IPS-NIHi7 (cell line): ENCODE measurements at regions not wholly inside any gene's neighbourhood (a gene's known extent, or its start where the extent isn't known, plus 50 kb on each side); places are given as distances from the start of the nearest gene placed in this dataset.
A peak's percentile ranks its signal among the peaks of the same experiment; 100 is the strongest.

Experiments used
- DNase-seq: peaks from one replicate; pipeline ENCODE4 v3.0.0; 2012; ENCODE audit warnings: mixed read lengths; ENCODE audit errors: extremely low spot score

DNA sequence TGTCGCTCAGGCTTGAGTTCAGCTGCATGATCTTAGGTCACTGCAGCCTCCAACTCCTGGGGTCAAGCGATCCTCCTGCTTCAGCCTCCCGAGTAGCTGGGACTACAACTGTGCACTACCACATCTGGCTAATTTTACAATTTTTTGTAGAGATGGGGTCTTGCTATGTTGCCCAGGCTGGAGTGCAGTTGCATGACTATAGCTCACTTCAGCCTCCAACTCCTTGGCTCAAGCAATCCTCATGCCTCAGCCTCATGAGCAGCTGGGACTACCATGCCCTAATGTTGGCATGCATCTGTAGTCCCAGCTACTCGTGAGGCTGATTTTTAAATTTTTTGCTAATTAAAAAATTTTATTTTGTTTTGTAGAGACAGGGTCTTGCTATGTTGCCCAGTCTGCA, 101.9 kb upstream of the NPTX2 start:
- no peak for DNase-seq

DNA sequence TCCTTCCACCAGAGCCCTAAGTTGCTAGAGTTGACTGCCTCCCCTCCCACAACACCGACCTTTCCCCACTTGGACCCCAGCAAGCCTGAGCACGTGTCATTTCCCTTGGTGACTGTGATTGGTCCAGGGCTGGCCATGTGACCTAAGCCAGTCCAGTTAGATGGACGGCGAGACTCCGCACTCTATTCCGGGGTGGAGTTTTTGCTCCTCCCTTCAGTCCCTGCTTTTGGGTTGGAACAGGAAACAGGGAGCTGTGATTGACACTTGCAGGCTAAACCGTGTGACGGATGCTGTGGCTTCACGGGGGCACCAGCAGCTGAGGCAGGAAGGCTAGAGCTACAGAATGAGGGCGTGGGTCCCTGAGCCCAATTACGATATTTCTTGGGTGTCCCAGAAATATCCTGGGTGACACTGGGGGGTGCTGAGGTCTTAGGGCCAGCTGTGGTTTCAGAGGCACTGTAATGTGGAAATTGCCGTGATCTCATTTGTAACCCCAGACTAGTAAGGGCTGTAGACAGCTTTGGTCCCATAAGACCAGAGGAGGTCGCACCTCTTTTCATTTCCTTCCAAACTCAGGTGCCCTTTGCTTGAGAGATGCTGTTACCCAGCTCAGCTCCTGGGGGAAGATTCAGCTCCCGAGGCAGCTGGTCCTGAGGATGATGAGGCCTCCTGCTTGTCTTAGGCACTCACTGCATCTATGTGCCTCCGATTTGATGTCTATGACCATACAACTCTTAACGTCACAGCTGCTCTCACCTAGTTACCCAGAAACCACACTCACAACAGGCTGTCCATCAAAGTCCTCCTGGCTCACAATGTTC, 102.7 kb upstream of the NPTX2 start:
- peak; percentile 35 for DNase-seq

DNA sequence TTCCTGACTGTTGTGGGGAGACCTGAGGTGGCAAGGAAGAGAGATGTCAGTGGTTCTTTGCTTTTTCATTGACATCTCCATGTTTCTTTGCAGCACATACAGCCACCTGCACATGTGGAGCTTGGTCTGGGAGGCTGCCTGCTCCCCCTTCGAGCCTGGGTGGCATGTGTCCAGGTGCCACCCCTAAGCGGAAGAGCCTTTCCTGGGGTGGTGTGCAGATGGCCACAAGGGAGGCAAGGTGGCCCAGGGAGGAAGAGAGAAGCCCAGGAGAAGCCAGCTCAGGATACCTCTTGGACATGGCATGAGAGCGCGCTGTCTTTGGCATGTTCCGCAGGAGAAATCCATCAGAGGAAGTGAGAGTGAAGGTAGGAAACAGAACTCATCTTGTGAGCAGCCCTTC, 105.9 kb upstream of the NPTX2 start:
- no peak for DNase-seq

DNA sequence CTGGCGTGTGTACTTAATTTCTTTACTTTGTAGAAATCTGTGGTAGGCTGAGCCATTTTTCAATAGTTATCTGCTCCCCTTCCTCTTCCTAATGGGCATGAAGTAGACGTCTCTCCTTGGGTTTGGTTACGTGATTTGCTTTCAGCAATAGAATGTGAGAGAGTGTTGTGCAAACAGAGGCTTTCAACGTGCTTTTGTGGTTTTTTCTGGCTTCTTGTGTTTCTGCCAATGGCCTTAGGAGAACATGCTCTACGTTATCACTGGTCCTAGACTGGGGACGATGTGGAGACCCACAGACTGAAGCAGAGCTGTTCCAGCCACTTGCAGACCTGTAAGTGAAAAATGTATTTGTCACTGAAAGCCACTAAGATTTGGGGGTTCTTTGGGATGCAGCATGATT, 107.2 kb upstream of the NPTX2 start:
- DNase-seq, result no peak

DNA sequence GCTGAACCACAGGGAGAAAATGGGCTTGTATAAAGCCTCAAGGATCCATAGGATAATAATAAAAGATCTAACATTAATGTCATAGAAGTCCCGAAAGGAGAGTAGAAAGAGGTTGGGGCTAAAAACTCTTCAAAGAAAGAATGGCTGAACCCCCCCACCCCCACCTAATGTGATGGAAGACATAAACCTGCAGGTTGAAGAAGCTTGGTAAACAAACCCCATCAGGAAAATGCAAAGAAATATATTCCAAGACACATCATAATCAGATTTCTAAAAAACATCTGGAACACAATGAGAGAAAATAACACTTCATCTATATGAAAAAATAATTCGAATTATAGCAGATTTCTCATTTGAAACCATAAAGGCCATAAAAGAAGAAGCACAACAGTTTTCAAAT, 105.6 kb upstream of the BAIAP2L1 start:
- DNase-seq, result no peak

DNA sequence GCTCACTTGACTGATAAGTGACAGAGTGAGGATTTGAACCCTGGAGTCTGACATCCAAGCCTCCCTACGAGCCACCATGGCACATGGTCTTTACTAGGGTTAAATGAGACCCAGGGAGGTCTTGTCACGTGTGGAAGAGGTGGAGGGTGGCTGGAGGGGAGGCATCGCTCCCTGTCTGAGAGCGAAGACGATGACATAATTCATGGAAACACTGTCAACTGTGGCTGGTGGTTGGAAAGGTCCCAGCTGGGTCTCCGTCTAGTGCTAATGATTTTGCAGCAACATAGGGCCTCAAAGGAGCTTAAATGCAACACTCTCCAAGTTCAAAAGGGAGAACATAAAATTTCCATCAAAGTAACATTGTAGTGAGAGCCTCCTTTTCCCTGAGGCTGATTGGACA, 99.9 kb upstream of the BAIAP2L1 start:
- no peak for DNase-seq

DNA sequence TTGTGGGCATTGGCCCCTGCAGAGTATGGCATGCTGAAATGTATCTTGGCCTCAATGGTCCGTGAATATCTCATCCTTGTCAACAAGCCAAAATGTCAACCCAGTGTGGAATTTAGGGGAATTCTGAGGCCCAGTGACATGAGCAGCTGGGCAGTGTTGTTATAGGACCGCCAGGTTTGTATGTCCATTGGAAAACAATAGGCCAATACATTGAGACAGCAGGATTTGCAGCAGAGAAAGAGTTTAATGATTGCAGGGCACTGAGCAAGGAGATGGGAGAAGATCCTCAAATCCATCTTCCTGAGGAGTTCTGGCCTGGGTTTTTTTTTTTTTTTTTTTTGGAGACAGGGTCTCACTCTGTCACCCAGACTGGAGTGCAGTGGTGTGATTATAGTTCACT, 95.7 kb upstream of the BAIAP2L1 start:
- no peak for DNase-seq

DNA sequence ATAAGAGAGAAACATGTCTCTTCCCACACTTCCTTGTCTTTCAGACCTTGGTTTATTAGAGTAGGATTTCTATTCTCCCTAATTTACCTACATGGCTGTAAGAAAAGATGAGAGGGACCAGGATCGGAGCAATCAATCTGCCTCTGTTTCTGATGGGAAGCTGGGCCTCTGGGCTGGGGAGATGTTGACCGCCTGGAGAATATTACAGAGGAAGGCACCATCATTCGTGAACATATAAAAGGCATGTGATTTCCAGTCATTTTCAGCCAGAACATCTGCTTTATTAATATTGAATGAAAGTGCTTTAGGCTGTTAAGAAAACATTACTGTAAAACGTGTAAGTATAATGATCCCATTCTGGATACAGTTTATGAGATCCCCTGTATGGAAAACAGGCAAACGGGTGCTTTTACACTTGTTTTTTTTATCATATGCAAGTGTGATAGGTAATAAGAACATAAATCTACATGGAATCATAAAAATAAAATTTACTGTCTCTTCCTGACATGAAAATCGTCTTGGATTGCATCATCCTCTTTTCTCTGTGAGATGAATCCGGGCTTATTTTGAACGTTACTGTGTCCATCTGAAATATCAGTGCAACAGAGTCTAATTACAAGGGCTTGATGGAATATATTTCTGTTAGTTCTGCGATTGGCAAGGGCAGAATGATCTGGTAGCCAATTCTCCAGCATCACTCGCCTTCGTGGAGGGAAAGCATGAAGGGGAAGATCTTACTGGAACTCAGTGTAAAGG, 94.5 kb upstream of the BAIAP2L1 start:
- DNase-seq, result no peak

DNA sequence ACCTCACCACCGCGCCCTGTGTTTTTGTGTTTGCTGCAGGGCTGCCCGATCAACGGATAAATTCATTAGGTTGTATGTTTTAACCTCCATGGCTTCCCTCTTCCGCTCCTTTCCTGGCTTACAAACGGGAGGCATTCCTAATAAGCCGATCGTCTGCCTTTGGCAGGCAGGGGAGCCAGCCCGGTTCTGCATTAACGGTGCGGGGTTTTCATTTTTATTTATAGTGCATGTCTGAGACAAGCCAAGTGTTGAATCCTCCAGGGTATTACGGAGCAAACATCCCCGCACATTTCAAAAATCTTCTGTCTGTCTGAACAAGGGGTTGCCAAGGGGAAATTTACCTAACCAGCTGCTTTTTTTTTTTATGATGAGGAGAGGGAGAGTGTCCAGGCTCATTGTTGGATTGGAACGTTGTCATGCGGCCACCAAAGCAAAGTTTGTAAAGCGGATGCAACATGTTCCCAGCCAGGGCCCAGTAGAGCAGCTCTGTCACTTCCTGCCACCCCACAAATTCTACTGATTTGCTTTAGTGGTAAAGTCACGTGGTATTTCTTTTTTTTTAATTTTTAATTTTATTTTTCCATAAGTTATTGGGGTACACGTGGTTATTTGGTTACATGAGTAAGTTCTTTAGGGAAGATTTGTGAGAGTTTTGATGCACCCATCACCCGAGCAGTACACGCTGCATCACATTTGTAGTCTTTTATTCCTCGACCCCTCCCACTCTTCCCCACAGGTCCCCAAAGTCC, 92.3 kb upstream of the BAIAP2L1 start:
- no peak for DNase-seq

DNA sequence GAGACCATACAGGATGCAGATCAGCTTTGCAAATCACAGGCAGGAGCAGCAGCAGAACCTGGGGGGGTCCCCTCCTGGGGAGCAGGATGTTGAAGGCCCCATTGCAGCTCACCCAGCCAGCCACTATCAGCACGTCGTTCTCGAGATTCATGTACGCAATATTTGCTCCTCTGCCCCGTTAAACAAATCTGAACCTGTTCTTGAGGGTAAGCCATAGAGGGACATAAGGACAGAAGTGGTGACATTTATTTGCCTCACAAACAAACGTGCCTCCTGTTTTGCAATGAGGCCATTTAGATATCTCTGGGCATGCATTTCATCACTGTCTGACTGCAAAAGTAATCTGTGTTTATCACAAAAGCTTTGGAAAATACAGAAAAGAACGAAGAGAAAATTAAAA, 87.3 kb upstream of the BAIAP2L1 start:
- no peak for DNase-seq

DNA sequence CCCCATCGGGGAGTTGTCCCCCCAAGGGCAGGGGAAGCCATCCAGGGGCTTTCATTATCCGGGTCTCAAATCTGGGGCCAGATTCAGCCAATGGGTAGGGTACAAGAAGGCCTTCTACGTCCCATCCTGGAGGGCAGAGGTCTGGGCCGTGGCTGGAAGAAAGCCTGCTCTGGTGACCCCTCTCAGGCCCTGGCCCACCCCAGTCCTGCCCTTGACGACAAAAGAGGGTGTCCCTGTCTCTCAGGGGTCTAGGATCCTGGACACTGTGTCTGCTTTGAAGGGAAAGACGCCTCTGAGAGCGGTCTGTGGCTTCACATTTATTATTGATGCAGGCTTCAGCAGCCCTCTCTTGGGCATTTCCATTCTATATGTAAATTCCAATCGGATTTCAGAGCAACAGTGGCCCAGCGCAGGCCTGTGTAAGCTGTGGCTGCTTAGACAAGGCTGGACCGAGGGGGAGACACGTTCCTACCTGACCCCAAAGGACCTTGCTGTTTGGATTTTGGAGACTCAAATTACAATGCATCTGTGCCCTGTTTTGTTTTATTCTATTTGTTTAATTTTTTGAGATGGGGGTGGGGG, 83.2 kb upstream of the BAIAP2L1 start:
- no peak for DNase-seq

DNA sequence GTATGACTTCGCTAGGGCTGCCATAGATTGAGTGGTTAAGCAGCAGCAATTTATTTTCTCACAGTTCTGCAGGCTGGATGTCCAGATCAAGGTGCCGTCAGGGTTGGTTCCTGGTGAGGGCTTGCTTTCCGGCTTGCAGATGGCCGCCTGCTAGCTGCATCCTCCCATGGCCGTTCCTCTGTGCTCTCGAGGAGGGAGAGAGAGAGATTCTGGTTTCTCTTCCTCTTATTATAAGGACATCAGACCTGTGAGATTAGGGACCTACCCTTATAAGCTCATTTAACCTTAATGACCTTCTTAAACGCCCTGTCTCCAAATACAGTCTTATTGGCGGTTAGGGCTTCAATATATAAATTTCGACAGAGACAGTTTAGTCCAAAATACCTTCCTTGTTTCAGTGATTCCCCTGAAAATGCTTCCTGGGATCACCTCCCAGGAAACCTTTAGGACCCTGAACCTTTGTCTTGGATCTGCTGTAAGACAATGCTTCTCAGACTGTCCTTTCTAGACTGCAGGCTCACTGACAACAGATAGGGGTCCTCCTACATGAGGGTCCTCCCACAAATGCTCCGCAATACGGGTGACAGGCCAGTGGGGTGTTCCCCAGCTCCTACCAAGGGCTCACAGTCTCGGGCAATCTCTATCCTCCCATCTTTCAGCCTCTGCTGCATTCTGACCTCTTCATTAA, 82.5 kb upstream of the BAIAP2L1 start:
- peak; percentile 43 for DNase-seq

DNA sequence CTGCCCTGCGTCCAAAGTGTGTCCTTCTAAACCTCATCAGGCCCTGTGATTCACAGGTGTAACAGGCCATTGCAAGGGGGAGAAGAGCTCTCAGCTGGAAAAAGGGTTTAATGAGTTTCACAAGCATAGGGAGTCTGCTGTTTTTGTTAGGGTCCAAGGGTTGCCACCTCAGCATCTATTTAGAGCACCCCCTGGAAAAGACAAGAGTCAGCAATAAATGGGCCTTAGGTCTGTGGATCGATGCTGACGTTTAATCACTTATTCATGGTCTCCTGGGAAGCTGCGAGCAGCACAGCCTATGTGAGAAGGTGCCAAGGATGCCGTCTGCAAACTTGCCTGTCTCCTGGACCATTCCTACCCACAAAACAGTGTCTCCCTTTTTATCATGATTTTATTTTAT, 78.4 kb upstream of the BAIAP2L1 start:
- no peak for DNase-seq

DNA sequence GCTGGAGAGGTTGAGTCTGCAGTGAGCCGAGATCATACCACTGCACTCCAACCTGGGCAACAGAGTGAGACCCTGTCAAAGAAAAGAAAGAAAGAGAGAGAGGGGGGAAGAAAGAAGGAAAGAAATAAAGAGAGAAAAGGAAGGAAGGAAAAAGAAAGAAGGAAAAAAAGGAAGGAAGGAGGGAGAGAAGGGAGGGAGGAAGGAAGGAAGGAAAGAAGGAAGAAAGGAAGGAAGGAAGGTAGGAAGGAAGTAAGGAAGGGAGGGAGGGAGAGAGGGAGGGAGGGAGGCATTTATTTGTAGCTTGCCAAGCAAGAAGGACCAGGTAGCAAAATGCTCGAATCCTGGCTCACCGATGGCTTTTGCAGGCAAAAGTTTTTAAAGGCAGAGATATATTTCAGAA, 74.5 kb upstream of the BAIAP2L1 start:
- DNase-seq, result no peak

DNA sequence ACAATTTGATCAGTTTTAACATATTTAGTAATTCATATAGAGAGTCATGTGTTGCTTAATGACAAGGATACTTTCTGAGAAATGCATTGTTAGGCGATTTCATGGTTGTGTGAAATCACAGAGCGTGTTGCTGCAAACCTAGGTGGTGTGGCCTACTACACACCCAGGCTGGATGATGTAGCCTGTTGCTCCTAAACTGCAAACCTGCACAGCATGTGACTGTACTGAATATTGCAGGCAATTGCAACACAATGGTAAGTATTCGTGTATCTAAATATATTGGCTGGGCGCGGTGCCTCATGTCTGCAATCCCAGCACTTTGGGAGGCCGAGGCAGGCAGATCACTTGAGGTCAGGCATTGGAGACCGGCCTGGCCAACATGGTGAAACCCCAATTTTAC, 73.7 kb upstream of the BAIAP2L1 start:
- DNase-seq, result no peak

DNA sequence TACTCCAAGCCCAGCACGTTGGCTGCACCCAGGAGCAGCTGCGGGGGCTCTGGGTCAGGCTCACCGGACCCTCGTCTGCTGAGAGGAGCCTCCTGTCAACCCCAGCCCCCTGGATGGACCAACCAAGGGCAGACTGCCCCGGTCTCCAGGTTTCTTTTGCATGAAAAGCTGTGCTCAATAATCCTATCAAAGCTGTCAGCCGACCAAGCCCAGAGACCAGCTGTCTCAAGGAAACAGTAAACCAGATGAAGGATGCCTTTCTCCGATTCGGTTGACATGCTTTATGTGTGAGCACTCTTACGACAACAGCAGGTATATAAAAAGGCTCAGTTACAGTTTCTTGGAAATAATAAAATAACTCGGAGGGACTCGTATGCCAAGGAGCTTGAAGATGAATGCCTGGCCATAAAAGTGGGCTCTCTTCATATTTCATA, 71.6 kb upstream of the BAIAP2L1 start:
- DNase-seq, result no peak

DNA sequence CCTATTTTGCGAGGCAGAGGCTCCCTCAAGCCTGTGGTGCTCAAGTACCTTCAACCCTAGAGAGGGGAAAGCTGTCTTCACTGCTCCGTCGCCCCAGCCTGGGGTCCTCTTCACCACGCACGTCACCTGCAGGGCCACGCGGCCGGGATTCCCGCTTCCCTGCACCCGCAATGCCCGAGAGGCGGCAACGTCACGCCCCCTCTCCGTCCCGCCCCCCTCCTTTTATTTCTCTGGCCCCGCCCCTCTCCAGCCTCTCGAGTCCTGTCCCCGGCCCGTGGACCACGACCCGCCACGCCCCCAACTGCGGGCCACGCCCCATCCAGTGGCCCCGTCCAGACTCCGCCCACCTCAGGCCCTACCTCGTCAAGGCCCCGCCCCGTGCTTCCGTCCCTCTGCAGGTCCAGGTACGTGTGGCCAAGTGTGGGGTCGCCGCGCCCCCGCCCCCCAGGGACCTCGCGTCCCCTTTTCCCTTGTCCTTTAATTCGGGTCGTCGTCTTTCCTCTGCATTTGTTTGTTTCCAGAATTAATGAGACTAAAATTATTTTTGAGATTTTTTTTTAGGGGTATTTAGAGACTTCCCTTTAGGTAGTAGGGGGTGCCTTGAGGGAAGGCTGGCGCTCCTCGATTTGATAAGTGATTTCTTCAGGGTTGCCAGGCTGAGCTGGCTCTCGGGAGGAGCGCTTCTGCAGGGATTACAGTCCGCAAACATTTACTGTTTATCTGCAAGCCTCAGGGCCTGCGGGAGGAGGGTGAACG, 69.8 kb upstream of the BAIAP2L1 start:
- peak; percentile 98 for DNase-seq

DNA sequence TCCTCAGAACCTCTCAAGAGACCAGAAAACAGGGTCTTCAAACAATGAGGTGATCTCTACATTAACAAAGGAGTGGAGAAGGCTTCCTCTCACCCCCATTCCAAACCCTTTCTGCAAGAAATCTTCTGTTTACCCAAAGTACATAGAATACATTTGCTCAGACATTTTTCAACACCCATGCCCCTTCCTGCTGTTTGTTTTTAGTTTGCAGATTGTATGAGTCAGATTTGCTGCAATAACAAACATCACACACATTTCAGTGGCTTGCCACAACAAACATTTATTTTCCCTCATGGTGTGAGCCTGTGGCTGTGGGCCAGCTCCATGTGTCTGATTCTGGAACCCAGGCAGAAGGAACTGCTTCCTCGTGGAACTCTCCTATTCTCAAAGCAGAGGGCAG, 68.2 kb upstream of the BAIAP2L1 start:
- DNase-seq, result no peak

DNA sequence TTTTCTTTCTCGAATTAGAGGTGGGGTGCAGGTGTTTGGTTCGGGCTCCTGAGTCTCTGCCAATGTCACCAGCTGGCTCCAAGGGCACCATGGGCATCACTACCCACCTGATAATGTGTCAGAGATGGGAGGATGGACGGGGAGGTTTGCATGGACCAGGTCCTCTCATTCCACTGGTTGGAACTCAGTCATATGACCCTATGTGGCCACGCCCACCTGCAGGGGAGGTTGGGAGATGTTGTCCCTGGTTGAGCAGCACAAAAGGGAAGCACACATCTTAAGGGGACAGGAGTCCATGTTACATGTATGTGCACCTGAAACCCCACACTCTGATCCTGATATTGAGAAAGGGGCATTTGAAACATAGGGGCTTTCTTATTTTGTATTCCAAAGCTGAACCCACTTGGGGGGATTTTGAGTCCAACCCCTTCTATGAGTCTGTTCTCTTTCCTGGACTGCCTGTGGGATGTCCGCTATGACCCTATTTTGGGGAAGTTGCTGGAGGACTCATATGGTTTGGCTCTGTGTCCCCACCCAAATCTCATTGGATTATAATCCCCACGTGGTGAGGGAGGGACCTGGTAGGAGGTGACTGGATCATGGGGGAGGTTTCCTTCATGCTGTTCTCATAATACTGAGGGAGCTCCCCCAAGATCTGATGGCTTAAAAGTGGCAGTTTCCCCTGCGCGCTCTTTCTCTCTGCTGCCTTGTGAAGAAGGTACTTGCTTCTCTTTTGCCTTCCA, 66.9 kb upstream of the BAIAP2L1 start:
- DNase-seq, result no peak

DNA sequence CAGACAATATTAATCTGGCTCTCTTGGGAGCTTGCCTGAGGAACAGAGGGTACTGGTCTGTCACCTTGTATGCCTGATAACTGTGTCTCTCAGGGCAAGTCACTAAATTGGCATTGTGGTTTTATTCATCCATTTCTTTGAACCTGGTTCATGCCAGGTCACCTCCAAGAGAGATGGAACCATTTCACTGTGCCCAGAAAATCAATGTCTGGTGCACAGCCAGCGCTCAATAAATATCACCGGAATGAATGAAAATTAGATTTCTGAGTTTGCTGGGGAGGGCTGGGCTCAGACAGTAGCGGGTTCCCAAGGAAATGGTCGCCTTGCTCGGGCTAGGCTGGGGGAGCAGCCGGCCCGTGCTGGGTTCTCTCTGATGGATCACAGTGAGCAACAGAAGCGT, 64.1 kb upstream of the BAIAP2L1 start:
- DNase-seq, result no peak
